ENCODE measurements at regions not wholly inside any gene's neighbourhood (a gene's known extent, or its start where the extent isn't known, plus 50 kb on each side); places are given as distances from the start of the nearest gene placed in this dataset.

DNA sequence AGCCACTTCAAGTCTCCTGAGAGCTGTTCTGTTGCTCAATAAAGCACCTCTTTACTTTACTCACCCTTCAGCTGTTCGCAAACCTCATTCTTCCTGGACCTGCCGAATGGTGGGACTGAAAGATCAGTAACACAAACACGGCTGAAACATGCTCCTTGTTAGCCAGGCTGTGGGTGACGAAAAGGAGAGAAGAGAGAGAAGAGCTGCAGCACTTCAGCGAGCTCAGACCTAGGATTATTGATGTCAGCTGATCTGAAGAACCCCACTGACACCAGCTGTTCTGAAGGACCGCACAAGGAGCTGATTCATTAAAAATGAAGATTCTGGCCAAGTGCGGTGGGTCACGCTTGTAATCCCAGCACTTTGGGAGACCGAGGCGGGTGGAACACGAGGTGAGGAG is 2020.0 kb upstream of the ADGRL3 start (continued):
- no peak for TF ChIP-seq ATF3 (IDR thresholded peaks at IDR 0.05; ENCODE audit: borderline replicate concordance, extremely low read depth, low read depth, low read length)
- no peak for TF ChIP-seq ZBTB11 (CRISPR knock-in tag; IDR thresholded peaks at IDR 0.05)

- intact Hi-C loops (cut with micrococcal nuclease; ENCODE audit: unreplicated experiment), result no loop called here
- POLR2A ChIA-PET, result no interaction called here
- BruUV-seq (replicated peaks), result no TSS peak
These were observed 2019.2 kb upstream of the ADGRL3 start for GRCh38 chr4:59180969-59181368.

More at GRCh38 chr4:59180969-59181368, 2019.2 kb upstream of the ADGRL3 start:
- ChIA-PET RAD21 (ENCODE audit: unreplicated experiment) (interaction anchor here (0.9 kb wide), 1 partner anchor 68 kb away, joined by 3 read pairs; no protein-coding TSS in a partner anchor), CTCF (interaction anchor here (1.2 kb wide), 1 partner anchor 19 kb away, joined by 3 read pairs; no protein-coding TSS in a partner anchor), SMC1A (ENCODE audit: uncharacterized antibody, unreplicated experiment) (no interaction called here)
- Histone ChIP-seq H3K27ac (ENCODE audit: control insufficient read depth, insufficient read depth) (no peak overlapping the region), H3K9ac (ENCODE audit: control insufficient read depth, insufficient read depth, low read length) (no peak overlapping the region), H4K20me1 (ENCODE audit: control insufficient read depth, insufficient read depth) (no peaks in the 10 kb centered on the region), H3K4me2 (ENCODE audit: control insufficient read depth, insufficient read depth) (no peak overlapping the region), H2AFZ (ENCODE audit: control insufficient read depth, low read depth, low read length) (no peak overlapping the region), H3K27me3 (replicated peaks in 1 of 2; ENCODE audit: control insufficient read depth in 2 of 2, insufficient read depth in 2 of 2, low read length in 1 of 2) (no peaks in the 10 kb centered on the region), H3K79me2 (ENCODE audit: control insufficient read depth, insufficient read depth, low read length) (no peaks in the 10 kb centered on the region), H3K36me3 (ENCODE audit: control insufficient read depth in 2 of 2, insufficient read depth in 2 of 2, low read length in 1 of 2) (no peaks in the 10 kb centered on the region), H3K9me3 (replicated peaks; ENCODE audit: control insufficient read depth, insufficient read depth, low read length) (no peaks in the 10 kb centered on the region), H3K4me1 (ENCODE audit: control insufficient read depth, insufficient read depth, low read length) (no peaks in the 10 kb centered on the region), H3K4me3 (no peak overlapping the region)
- in situ Hi-C loops (cut with MboI), result no loop called here
- FAIRE-seq (no peak), ATAC-seq (no peak), DNase-seq (ENCODE audit: low read depth, low spot score) (no peak)
- no peak for TF ChIP-seq PRDM15 (CRISPR knock-in tag; IDR thresholded peaks at IDR 0.05)
- TF ChIP-seq ZSCAN29 (IDR thresholded peaks at IDR 0.05), result no peak
- TF ChIP-seq BACH1 (IDR thresholded peaks at IDR 0.05; ENCODE audit: borderline replicate concordance), result no peak
- TF ChIP-seq JUNB (IDR thresholded peaks at IDR 0.05), result no peak
- no peak for TF ChIP-seq MLLT1 (IDR thresholded peaks at IDR 0.05)

All from GM12878 (cell line).